Liver (tissue), 8 donors: ENCODE measurements at regions not wholly inside any gene's neighbourhood (a gene's known extent, or its start where the extent isn't known, plus 50 kb on each side); places are given as distances from the start of the nearest gene placed in this dataset.

ENCODE experiments used
- DNase-seq: peaks from one replicate; pipeline ENCODE4 v3.0.0-alpha.2; 2017; ENCODE audit warnings: low spot score
- H3K27ac ChIP-seq, 2 donors: one replicate each; pipeline ENCODE4 v1.7.0; 2013; ENCODE audit warnings: inconsistent platforms in 2 of 2, low read length in 2 of 2, control low read depth in 1 of 2, low read depth in 1 of 2, mild to moderate bottlenecking in 1 of 2
- H3K27me3 ChIP-seq, 4 donors: one replicate each; pipeline versions ENCODE4 v1.6.1 to v1.7.0; 2013; ENCODE audit warnings: low read length in 3 of 4, inconsistent platforms in 1 of 4, mild to moderate bottlenecking in 1 of 4, moderate library complexity in 1 of 4; ENCODE audit not compliant: control insufficient read depth in 4 of 4, insufficient read depth in 4 of 4
- H3K36me3 ChIP-seq, 4 donors: one replicate each; pipeline versions ENCODE4 v1.6.1 to v1.7.0; 2013; ENCODE audit warnings: low read length in 3 of 4, mild to moderate bottlenecking in 3 of 4, low read depth in 1 of 4, moderate library complexity in 1 of 4; ENCODE audit not compliant: control insufficient read depth in 4 of 4, insufficient read depth in 3 of 4
- H3K4me1 ChIP-seq, 4 donors: one replicate each; pipeline versions ENCODE4 v1.6.1 to v1.7.0; 2013; ENCODE audit warnings: low read length in 3 of 4, mild to moderate bottlenecking in 3 of 4, moderate library complexity in 1 of 4; ENCODE audit not compliant: control insufficient read depth in 4 of 4, insufficient read depth in 4 of 4
- H3K4me3 ChIP-seq, 3 donors: one replicate each; pipeline versions ENCODE4 v1.6.1 to v1.7.0; 2013; ENCODE audit warnings: low read length in 3 of 3, control low read depth in 1 of 3, low read depth in 1 of 3, mild to moderate bottlenecking in 1 of 3
- H3K9ac ChIP-seq, 2 donors: one replicate each; pipeline ENCODE4 v1.7.0; 2013; ENCODE audit warnings: low read length in 2 of 2, mild to moderate bottlenecking in 2 of 2, moderate library complexity in 2 of 2, control low read depth in 1 of 2, low read depth in 1 of 2
- H3K9me3 ChIP-seq, 4 donors: one replicate each; pipeline versions ENCODE4 v1.6.1 to v1.7.0; 2013; ENCODE audit warnings: low read length in 3 of 4; ENCODE audit not compliant: control insufficient read depth in 4 of 4
- CTCF ChIP-seq: fragments of 150-350 bp; IDR thresholded peaks from 2 replicates; pipeline ENCODE4 v1.5.1; 2017; ENCODE audit warnings: improper control_type of control experiment, low read depth, low read length; ENCODE audit not compliant: missing input control
- EGR1 ChIP-seq, 2 donors: IDR thresholded peaks; 2 replicates each; pipeline ENCODE4 v1.6.1; 2016 to 2018; ENCODE audit warnings: antibody characterized with exemption in 2 of 2, low read depth in 2 of 2
- FOXA1 ChIP-seq: IDR thresholded peaks from 2 replicates; pipeline ENCODE4 v1.6.1; 2016; ENCODE audit warnings: antibody characterized with exemption
- GABPA ChIP-seq, 2 donors: IDR thresholded peaks in 1 of 2; conservative IDR thresholded peaks in 1 of 2; 2 replicates each; pipeline ENCODE4 v1.6.1; 2016; ENCODE audit warnings: antibody characterized with exemption in 2 of 2, mild to moderate bottlenecking in 1 of 2, moderate library complexity in 1 of 2
- HNF4A ChIP-seq, 2 donors: conservative IDR thresholded peaks; 2 replicates each; pipeline ENCODE4 v1.6.1; 2016; ENCODE audit warnings: antibody characterized with exemption in 2 of 2, mild to moderate bottlenecking in 2 of 2
- HNF4G ChIP-seq: IDR thresholded peaks from 2 replicates; pipeline ENCODE4 v1.6.1; 2016; ENCODE audit warnings: antibody characterized with exemption
- JUND ChIP-seq, 2 donors: IDR thresholded peaks; 2 replicates each; pipeline ENCODE4 v1.6.1; 2016; ENCODE audit warnings: antibody characterized with exemption in 2 of 2
- MAX ChIP-seq: IDR thresholded peaks from 2 replicates; pipeline ENCODE4 v1.6.1; 2016; ENCODE audit warnings: antibody characterized with exemption
- RXRA ChIP-seq, 2 donors: IDR thresholded peaks; 2 replicates each; pipeline ENCODE4 v1.6.1; 2017 to 2018; ENCODE audit warnings: antibody characterized with exemption in 2 of 2, mild to moderate bottlenecking in 1 of 2
- YY1 ChIP-seq: IDR thresholded peaks from 2 replicates; pipeline ENCODE4 v1.6.1; 2016; ENCODE audit warnings: antibody characterized with exemption, mild to moderate bottlenecking
- WGBS: extraction: QIAGEN DNeasy Blood & Tissue Kit; methylation state at CpG from one replicate; pipeline ENCODE4 v1.1.7; 2013; 5-methylcytosine and 5-hydroxymethylcytosine counted together
- donor health status: healthy.
- donor health status: healthy.
- donor health status: healthy.
- donor health status: healthy.
- donor health status: healthy.

GRCh38 chr15:54839379-54839778 is 357.4 kb downstream of the RSL24D1 start:
- Histone ChIP-seq H3K27ac (no peak overlapping the region), H3K4me3 (no peak overlapping the region), H3K27me3 (no peaks in the 10 kb centered on the region), H3K9me3 (no peaks in the 10 kb centered on the region), H3K36me3 (no peaks in the 10 kb centered on the region), H3K4me1 (no peaks in the 10 kb centered on the region), H3K9ac (no peak overlapping the region)
- DNase-seq: no peak
- TF ChIP-seq HNF4G (no peak), HNF4A (conservative IDR thresholded peaks at IDR 0.05) (no peak)
- 52% methylated on average over 2 of the region's 2 CpGs for WGBS

GRCh38 chr15:54836052-54836795 is 360.5 kb downstream of the RSL24D1 start:
- H3K27me3 ChIP-seq: no peaks in the 10 kb centered on the region
- no peaks in the 10 kb centered on the region for H3K9me3 ChIP-seq
- no peak overlapping the region for H3K4me3 ChIP-seq
- H3K4me1 ChIP-seq: no peaks in the 10 kb centered on the region
- H3K9ac ChIP-seq: no peak overlapping the region
- DNase-seq: no peak
- no peaks in the 10 kb centered on the region for H3K36me3 ChIP-seq
- H3K27ac ChIP-seq: no peak overlapping the region
- WGBS: 64% methylated on average over 5 of the region's 5 CpGs
- no peak for TF ChIP-seq MAX
- no peak for TF ChIP-seq HNF4G
- no peak for TF ChIP-seq EGR1 (IDR thresholded peaks at IDR 0.05; ENCODE audit: low read depth in 2 of 2)
- no peak for TF ChIP-seq JUND (IDR thresholded peaks at IDR 0.05)

GRCh38 chr15:54829821-54830220 is 366.9 kb downstream of the RSL24D1 start:
- H3K27me3 ChIP-seq: peaks cover 0 to 2% (median 0%) of the 10 kb centered on the region in 4 donors
- TF ChIP-seq YY1 (no peak), CTCF (no peak), FOXA1 (no peak), GABPA (IDR thresholded peaks at IDR 0.05 in 1 of 2, conservative IDR thresholded peaks at IDR 0.05 in 1 of 2) (no peak), RXRA (IDR thresholded peaks at IDR 0.05) (no peak)
- no peak overlapping the region for H3K9ac ChIP-seq
- no peak for DNase-seq
- H3K9me3 ChIP-seq: peaks cover 0 to under 1% (median 0%) of the 10 kb centered on the region in 4 donors
- no peak overlapping the region for H3K27ac ChIP-seq
- H3K4me3 ChIP-seq: no peak overlapping the region
- no peaks in the 10 kb centered on the region for H3K36me3 ChIP-seq
- WGBS: 36% methylated on average over 1 of the region's 1 CpG
- H3K4me1 ChIP-seq: no peaks in the 10 kb centered on the region

- H3K9ac ChIP-seq: no peak overlapping the region
- peaks cover 0 to 7% (median 2%) of the 10 kb centered on the region in 4 donors for H3K9me3 ChIP-seq
- no peaks in the 10 kb centered on the region for H3K4me1 ChIP-seq
- no peaks in the 10 kb centered on the region for H3K27me3 ChIP-seq
- no peak for DNase-seq
- no peaks in the 10 kb centered on the region for H3K36me3 ChIP-seq
- H3K4me3 ChIP-seq: no peak overlapping the region
- no peak overlapping the region for H3K27ac ChIP-seq
- 76% methylated on average over 5 of the region's 5 CpGs for WGBS
- no peak for TF ChIP-seq HNF4A (conservative IDR thresholded peaks at IDR 0.05)
- TF ChIP-seq EGR1 (IDR thresholded peaks at IDR 0.05; ENCODE audit: low read depth in 2 of 2): no peak
- no peak for TF ChIP-seq CTCF
These were observed 375.9 kb downstream of the RSL24D1 start for GRCh38 chr15:54820811-54821210.
